T-helper 2 cell (primary cell): ENCODE measurements at regions not wholly inside any gene's neighbourhood (a gene's known extent, or its start where the extent isn't known, plus 50 kb on each side); places are given as distances from the start of the nearest gene placed in this dataset.

ENCODE experiments used
- DNase-seq, 5 experiments: peaks; one replicate each; pipeline versions ENCODE4 v3.0.0 to v3.0.0-alpha.2; 2012 to 2022

DNA sequence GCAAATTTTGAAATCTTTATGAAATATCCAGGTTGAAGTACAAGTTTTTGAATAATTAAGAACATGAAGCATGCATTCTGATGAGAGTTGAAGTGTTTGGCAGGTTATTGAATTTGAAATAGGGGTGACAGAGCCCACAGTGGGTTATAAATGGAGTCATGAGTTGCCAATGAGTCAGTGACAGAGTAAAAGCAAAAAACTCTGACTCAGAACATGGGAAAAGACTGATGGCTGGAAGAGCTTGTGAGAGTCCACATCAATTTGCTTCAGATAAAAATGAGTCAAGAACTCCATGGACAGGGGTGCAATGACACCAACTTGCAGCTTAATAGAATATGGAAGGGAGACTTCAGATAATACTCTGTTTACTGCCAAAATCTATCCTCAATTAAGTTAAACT, 105.3 kb downstream of the SLC6A15 start:
- no peak for DNase-seq

DNA sequence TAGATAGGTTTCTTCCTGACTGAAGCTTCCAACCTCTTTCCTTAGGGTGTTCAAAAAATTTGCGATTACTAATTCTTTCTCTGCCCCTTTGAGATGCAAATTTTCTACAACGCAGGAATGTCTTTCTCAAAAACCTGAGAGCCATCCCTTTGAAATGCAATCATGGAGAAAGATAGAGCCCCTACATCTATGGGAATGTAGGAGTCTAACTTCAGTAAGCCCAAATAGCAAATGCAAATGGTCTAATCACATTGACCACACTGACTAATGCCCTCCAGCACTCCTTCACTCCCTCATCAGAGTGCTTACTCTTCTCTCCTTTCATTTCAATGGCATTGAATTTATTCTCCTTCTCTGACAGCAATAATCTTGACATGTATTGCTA, 107.1 kb downstream of the SLC6A15 start:
- DNase-seq, result no peak

DNA sequence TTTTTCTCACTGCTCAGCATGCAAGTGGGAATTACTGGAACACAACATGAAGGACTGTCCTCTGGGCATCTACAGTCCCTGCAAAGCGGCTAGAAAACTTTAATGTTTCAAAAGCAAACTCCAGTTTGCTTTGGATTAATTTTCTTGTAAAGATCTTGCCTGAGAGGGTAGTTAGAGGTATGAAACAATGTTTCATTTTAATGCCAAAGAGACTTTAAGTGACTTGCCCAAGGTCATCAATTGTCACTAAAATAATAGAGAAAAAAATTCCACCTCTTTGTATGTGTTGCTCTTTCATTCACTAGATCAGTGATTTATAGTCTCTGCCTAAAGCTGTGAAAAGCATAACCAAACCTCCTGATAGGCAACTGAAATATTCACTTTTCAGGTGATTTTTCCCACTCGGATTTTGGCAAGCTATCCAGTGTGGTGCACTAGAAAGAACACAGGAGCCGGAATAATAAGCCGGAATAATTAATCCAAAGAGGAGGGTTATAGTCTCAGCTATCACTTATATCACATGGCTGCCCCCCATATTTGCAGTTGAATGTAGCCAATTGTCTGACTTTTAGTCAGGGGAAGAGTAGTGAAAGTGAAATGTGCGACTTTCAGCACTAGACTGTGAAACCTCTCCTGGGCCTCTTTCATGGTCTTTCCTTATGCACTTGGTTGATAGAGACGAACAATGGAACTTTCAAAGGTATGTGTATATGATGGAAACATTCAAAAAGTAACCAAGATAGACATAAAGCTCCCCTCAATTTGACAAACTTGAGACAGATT, 107.7 kb downstream of the SLC6A15 start:
- no peak for DNase-seq

DNA sequence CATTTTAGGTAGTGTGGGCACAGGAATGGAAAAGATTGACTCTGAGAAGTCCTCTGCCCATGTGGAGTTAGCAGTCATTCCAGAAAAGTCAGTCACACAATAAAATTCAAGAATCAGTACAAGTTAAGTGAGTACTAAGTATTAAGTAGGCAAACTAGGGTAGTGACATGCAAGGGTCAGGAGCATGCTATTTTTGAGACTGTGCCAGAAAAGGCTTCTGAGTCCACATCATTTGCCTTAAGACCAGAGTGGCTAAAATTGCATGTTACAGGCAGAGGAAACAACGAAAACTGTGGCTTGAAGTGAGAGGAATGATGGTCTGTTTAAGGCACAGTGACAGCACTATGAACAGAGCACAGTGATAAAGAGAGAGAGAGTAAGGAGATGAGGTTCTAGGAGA, 108.9 kb downstream of the SLC6A15 start:
- no peak for DNase-seq

DNA sequence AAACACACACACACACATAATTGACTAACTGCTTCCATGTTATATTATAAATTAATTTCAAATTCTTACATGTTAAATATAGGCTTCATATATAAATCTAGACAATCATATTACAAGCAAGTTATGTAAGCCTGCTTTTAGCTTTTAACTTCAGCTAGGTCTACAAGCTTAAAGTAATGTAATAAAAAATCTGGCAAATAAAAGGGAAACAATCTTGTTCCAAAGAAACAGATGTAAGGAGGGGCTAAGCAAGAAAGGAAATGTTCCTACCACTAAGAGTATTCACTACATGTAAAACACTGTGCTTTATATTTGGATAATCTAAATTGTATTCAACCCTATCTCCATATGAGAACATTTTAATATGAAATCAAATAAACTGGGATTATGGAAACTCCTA, 110.4 kb downstream of the SLC6A15 start:
- no peak for DNase-seq

DNA sequence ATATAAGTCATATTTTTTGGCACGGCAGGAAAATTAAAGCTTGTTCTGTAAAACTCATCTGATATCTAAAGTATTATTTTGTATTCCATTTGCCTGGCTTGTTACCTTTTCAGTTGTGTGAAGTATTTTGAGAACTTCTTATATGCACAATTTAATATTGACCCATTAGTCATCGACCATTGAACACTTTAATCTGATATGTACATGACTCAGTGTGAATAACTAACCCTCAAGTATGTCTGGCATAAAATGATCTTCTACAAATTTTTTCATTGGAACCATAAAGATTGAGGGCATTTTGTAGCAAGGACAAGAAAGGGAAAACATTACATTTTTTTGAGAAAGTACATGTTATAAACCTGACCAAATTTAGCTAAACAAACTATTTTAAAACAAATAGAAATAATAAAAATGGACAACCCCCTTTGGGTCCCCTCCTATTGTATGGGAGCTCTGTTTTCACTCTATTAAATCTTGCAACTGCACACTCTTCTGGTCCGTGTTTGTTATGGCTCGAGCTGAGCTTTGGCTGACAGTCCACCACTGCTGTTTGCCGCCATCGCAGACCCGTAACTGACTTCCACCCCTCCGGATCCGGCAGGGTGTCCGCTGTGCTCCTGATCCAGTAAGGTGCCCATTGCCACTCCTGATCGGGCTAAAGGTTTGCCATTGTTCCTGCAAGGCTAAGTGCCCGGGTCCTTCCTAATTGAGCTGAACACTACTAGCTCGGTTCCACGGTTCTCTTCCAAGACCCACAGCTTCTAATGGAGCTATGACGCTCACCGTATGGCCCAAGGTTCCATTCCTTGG, 118.8 kb downstream of the SLC6A15 start:
- no peak for DNase-seq

DNA sequence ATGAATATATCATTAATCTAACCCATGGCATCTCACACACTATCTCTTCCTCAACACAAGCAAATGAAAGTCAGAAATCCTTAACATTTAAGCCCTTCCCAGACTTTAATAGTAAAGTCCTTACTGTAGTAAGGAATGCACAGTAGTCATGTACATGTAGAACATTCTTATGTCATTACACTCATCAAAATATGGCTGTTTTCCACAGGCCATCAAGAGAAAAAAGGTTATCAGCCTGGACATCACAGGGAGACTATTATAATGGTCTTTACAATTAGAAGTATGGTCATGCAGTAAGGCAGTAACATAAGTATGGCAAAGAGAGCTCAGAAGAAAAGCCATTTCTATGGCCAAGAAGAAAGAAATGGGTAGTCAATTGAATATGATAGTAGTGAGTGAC, 121.2 kb downstream of the SLC6A15 start:
- no peak for DNase-seq

DNA sequence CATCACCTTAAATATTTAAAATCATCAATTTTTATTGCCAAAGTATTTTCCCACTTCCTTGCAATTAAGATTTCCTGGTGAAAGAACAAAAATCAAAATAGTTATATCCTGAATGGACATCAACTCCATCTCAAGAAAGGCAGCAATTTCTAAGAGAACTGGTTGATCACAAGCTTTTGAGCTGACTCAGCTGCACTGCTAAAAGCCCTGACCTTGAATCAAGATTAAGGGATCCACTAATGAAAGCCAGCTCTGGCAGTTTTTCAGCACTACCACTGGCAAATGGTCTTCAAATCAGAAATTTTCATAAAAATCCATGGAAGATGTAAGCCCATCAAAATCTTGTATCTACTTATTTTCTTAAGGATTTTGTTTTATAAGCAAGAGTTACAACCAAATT, 123.4 kb downstream of the SLC6A15 start:
- no peak for DNase-seq

DNA sequence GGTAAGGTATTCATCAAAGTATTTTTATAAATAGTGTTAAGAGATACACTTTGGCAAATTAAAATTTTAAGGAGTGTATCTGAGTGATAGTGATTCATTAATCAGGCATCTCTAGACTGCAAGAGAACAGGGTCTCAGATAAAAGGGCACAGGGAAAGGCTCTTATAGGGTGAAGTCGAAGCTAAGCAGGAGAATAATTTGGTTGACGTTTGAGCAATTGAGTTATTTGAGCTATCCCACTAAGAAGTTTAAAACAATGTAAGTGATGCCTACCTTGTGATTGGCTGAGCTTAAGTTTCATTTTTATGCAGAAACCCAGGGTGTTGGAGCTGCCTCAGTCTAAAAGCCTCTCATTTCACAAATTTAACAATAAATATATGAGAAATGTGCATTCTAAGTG, 125.3 kb downstream of the SLC6A15 start:
- no peak for DNase-seq

DNA sequence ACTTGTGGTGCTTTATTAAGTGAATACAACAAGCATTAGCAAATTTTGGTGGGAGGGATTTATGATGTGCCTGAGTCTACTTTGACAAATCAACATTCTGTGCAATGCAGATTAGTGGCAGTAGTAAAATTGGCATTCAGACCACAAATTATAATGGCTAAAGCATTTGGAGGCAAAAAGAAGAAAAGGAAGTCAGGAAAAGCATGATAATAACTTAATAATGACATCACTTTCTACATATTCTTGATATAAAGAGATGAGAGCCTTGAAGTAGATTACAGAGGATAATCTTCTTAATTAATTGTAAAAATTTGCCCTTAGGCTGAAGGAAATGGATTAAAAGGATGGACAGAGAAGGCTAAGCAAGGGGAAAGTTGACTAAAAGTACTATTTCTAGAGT, 126.0 kb downstream of the SLC6A15 start:
- no peak for DNase-seq

DNA sequence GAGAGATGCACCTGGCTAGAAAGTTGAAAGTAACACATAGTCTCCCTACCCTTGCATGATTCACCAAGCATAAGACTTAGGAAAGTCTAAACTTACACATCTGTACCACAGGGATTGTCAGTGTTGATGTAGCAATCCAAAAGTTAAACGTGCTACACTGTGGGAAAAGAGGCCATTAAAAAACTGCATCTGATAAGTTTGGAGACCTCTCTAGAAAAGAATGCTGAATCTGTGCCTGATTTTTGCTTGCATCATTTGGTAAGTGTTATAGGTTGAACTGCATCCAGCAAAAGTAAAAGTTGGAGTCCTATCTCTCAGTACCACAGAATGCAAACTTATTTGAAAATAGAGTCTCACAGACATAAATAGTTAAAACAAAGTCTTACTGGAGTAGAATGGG, 126.6 kb downstream of the SLC6A15 start:
- no peak for DNase-seq

DNA sequence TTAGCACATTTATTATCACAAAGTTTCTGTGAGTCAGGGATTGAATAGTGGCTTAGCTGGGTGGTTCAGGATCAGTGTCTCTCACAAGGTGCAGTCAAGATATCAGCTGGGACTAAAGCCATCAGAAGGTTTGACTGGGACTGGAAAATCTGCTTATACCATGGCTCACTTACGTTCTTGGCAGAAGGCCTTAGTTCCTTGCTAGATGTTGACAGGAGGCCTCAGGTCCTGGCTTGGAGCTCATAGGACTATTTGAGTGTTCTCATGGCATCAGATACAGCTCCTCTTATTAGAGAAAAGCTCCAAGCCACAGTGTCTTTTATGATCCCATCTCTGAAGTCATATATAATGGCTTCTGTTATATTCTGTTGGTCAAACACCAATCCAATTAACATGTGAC, 127.3 kb downstream of the SLC6A15 start:
- DNase-seq, result no peak

DNA sequence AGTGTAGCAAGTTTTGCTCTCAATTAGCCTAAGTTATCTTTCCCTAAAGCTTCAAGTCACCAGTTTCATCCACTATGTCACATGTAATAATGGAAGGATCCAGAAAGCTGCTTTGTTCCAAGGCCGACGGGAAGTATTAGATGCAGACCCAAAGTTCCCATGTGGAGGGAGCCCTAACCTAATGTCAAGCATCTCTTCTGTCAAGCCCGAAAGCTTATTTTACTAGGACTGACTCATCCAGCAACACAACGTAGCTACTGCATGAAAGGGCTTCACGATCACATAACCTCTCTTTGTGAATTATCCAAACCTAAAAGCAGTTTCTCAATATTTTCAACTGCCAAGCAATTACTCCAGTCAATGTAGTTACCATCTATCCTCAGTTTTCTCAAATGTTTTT, 133.4 kb downstream of the SLC6A15 start:
- no peak for DNase-seq

DNA sequence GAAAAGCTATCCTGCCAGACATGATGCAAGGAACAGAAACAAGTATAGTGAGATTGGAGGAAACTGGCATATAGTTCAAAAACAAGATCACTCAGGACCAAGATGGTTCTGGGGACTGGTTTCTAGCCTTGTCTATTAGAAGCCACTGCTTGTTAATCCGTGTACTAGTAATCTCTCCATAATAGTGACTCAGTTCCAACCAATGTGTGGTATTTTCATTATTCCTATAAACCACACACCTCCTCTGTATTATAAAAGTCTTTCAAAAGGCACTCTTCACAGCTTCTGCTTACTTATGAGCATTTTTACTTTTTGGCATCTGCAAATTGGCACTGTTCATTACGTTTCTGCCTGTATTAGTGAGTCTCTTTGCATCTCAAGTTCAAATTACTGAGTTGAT, 140.3 kb downstream of the SLC6A15 start:
- no peak for DNase-seq

DNA sequence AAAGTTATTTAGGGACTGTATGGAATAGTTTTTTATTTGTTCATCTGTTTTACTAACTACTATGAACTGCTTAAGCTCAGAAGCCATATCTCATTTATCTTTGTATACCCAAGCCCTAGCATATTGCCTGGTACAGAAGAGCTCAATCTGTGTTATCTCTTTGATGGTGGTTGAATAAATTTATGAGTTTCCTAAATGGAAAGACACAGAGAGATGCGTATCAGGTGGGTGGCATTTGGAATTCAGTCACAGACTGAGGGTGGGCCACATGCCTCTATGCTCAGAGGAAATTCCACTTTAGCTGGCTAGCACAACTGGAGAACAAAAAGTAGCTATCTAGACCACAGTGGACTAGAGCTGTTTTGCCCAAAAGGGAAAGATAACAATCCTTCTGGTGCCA, 145.5 kb downstream of the SLC6A15 start:
- DNase-seq, result no peak

DNA sequence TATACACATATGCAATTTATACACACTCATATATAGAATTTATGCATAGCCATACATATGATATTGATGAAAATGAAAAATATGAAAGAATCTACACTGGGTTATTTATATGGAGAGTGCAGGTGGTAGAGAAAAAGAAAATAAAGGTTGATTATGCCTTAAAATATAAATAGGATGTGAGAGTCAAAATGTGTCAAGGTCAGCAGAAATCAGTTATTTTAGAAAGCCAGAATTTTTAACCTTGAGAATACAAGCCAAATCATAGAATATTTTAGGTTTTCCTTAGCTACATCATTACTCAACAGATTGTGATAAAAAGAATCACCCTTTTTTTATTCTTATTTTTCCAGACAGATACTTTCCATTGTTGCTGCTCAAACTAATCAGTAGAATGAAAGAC, 146.2 kb downstream of the SLC6A15 start:
- DNase-seq, result no peak

DNA sequence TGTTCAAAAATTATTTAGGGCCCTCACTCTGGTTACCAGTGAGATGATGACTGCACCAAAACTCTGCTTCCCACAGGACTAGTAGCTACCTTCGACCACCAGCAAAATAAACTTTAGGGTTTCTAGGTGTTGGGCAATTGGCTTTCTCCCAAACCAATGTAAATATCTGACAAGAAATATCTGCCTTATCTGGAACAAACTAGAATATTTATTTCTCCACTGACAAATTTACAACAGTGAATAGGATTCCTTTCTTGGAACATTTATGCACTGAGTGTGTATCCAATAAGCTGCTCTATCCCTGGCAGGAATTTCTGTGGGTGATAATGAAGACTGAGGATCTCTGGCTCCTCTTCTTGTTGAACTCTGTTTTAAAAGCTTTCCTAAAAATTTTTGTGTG, 148.6 kb downstream of the SLC6A15 start:
- no peak for DNase-seq

DNA sequence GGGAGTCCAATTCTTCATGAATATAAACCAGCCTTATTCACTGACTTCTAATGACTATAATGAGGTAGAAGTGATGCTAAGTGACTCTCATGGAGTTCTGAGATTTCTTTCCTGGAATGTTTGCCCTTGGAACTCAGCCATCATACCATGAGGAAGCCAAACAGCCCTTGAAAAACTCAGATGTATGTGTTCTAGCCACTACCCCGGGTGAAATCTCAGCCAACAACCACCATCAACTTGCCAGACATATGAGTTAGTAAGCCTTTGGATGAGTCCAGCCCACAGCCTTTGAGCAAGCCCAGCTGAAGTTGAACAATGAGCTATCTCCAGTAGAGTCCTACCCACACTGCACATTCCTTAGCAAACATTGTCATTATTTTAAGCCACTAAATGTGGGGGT, 149.5 kb downstream of the SLC6A15 start:
- DNase-seq, result no peak

DNA sequence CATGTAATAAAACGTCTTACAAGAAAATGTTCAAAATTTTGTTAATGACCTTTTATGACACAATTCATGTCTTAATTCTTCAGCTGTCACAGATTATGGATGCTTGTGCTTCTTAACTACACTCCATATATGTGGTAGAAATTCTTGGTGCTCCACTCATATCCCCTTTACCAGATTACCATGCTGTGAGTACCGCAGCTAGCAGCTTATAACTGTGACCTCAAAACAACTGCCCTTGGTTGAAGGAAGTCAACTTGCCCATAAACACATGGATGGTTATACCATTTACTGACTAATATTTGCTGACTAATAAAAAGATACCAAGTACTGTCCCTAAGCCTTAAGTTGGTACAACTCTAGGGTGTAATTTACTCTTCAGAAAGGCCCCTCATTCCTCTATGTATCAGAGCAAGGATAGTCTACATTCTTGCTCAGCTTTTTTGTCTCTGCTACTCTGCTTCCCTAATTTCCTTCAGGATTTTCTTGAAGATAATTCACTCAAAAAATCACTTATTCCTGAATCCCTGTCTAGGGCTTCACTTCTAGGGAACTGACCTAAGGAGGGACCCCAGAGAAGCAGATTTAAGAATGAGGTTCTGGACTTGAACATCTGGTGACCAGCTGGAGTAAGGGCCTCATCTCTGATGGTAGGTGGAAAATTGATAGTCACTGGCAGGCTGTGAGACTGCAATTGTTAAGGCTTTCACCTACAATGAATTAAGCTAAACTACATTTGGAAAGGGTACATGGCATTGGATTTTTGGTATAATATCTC, 152.3 kb downstream of the SLC6A15 start:
- DNase-seq, result no peak

DNA sequence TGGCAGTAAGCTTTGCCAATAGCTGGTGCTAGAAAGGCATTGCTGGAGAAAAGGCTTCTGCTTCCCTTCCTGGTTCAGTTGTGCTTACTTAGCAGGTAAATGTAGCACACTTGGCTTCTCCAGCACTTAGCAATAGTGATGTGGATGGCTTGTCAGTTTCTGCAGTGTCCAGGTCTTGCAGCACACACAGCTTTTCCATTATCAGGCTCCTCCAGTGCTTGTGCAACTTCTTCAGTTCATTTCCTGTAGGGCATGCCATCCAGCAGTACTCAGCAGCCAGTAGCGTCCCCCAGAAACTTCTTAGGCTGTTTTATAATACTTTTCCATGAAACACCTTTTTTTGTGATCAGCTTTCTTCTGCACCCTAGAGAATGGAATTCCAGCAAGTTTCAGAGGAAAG, 154.6 kb downstream of the SLC6A15 start:
- no peak for DNase-seq

DNA sequence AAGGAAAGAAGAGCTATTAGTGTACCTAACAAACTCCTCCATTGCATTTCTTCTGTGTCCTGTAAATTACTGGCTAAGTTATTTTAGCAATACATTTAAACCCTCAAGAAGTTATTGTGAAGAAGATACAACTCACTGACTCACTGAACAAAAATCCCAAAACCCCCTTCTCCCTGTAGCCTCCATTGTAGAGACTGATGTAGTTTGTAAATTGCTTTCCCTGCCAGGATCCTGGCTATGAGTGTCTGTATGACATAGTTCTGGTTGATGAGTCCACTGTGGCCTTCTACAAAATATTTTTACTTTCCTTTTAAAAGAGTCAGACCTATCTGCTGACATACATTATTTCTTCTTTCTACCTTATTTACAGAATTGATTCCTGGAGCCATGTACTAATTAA, 155.6 kb downstream of the SLC6A15 start:
- DNase-seq, result no peak

DNA sequence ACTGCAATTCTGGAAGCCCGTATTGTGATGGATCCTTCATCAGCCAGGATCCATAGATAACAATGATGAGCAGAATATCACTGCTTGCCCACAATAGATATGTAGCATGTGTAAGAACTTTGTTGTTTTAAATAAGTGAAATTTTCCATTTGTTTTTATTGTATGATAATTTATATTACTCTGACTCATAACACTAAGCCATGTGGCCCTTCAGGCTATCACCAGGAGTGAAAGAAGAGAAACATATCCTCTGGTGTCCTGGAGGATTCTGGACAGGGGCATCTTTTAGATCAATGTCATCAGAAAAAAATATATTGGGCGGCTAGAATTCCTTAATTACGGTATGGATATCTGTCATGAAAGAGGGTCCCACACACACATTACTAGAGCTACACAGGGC, 167.5 kb downstream of the SLC6A15 start:
- DNase-seq, result no peak

DNA sequence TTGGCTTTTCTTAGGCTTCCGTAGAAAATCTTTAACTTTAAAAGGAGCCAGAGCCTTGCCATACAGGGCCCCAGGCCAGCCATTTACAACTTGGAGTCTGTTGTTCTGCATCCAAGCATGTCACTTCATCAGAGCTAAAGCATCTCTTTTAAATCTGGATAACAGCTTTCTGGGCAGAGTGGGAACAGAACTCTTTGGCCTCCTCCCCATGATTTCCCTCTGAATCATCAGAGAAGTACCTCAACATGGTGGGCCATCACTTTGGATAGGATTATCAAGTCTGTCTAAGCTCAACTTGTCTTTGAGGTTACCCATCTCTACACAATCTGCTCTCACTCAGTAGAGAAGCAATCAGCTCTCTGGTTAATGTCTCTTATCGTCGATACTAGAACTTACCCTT, 170.9 kb downstream of the SLC6A15 start:
- DNase-seq, result no peak

DNA sequence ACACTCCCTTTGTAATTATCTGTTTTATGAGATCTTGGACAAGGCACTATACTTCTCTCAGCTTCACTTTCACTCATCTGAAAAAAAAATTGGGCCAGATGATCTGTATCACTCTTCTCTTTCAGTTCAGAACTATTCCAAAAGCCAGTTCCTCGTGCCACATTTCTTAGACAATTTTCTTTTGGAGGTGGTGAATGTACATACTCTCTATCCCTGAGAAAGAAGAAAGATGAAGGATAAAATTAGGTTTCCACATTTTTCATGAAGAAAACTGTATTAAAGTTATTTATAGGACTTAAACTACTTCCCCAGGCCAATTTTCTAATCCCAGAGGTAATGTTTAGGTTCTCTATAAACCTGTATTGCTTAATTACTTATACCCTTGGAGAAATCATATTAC, 171.6 kb downstream of the SLC6A15 start:
- DNase-seq, result no peak
